NCI-H1436 (cell line): ENCODE measurements at regions not wholly inside any gene's neighbourhood (a gene's known extent, or its start where the extent isn't known, plus 50 kb on each side); places are given as distances from the start of the nearest gene placed in this dataset.
"Not testable (repeated sequence)": the region's sequence is repeated elsewhere in the genome, so short reads cannot be mapped to it uniquely, and the experiment has no call there.

Experiments
- DNase-seq: peaks from one replicate; lab custom pipeline; 2025; lab: John Stamatoyannopoulos, UW

DNA sequence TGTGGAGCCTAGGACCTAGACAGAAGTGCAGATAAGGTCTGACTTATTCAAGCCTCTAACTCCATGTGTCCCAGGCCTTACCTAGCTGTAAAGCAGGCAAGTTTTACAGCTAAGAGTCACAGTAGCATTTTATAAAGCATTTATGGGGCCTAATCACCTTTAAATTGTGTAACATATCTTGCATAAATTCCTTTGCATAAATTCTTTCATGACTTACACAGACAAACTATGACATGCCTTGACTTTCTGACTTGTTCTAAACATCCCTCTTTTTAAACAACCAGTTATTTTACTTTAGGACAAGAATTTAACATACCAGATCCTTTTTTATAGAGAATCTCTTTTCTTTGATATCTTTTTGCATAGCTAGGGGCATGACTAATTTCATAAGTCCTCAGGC, 1257.8 kb upstream of the NRXN1 start:
- DNase-seq, result no peak

DNA sequence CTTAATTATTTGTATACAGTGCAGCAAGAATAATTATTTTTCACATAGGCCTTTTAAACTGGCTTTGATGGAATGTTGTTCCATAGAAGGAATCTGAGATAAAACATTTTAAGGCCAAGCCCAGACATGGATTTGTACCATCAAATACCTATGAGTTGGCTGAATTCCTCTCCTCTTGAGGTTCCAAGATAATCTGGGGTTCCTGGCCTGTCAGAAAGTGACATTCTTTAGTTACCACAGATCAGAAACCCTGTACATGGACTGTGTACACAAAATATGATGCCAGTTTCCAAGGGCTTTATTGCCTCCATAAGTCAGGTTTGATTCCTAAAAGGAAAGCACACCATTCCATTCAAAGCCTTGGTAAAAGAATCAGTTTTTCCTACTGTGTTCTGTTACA, 1256.7 kb upstream of the NRXN1 start:
- DNase-seq, result no peak

DNA sequence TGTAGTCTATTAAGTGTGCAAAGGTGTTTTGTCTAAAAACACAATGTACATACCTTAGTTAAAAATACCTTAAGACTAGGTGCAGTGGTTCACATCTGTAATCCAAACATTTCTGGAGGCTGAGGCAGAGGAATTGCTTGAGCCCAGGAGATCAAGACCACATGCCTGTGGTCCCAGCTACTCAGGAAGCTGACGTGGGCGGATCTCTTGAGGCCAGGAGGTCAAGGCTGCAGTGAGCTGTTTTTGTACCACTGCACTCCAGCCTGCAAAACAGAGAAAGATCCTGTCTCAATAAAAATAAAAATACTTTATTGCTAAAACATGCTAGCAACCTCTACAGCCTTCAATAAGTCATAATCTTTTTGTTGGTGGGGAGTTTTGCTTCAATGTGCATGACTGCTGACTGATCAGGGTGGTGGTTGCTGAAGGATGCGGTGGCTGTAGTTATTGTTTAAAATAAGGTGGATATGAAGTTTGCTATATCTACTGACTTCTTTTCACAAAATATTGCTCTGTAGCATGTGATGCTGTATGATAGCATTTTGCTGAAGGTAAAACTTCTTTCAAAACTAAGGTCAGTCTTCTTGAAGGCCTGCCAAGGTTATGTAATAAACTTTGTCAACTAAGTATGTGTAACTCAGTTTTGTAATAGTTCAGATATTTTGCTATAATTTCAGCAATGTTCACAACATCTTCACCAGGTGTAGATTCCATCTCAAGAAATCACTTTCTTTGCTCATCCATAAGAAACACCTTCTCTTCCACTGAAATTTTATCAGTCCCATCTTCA, 1238.0 kb upstream of the NRXN1 start:
- no peak for DNase-seq

DNA sequence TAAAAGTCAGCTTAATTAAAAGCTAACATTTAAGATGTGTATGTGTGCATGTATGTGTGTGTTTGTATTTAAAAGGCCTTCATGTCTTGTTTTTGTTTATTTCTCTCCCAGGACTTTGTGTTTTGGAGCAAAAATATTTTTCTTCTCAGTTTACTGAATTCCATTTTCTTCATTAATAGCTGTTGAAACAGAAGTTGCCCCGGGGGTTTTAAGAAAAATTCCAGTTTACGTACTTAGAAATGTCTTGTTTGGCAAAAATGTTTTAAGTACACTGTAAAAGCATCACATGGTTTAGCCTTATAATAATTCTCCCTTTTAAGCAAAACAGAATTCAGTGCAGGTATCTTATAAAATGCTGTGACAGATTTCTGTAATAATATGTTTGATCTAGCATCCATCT, 1233.0 kb upstream of the NRXN1 start:
- no peak for DNase-seq

DNA sequence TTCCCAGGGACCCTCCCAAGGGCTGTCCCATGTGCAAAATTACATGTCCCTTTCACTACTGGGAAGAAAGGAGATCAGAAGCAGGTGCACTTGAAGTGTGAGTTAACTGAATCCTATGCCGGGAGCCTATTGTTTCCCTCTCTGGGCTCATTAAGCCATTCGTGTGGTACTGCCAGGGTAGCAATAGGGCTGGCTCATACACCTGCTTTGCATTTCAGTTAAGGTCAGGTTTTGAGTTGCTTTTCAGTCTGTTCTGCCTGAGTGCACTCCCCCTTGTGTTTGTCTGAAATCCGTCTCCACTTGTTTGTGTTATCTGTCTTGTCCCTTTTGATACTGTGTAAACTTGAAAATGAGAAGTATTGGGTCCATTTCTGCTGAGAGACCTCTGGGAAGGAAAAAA, 1232.6 kb upstream of the NRXN1 start:
- DNase-seq, result peak; percentile 67

DNA sequence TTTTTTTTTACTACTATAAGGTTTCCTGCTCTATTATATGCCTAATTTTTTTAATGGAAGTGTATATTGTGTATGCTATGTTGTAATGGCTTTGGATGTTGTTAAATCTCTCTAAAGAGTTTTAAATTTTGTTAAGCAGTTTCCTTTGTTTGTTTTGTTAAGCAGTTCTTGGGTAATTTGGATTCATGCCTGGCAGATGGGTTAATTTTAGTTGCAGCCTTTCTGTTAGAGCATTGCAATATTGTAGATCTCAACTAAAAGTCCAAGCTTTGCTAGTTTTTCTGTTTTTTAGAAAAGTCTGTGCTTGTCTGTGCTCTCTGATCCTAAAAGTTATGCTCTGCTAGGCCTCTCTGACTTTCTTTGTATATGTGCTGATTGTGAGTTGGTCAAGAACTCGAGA, 1229.0 kb upstream of the NRXN1 start:
- peak; percentile 47 for DNase-seq

DNA sequence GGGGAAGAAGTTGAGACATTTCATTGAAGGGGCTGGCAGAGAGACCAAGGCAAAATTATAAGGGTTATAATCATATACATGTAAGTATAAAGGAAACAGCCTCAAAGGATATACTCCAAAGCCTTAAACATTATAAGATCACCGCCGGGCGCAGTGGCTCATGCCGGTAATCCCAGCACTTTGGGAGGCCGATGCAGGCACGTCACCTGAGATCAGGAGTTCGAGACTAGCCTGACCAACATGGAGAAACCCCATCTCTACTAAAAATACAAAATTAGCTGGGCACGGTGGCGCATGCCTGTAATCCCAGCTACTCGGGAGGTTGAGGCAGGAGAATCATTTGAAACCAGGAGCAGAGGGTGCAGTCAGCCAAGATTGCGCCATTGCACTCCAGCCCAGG, 1227.0 kb upstream of the NRXN1 start:
- not testable (repeated sequence) for DNase-seq

DNA sequence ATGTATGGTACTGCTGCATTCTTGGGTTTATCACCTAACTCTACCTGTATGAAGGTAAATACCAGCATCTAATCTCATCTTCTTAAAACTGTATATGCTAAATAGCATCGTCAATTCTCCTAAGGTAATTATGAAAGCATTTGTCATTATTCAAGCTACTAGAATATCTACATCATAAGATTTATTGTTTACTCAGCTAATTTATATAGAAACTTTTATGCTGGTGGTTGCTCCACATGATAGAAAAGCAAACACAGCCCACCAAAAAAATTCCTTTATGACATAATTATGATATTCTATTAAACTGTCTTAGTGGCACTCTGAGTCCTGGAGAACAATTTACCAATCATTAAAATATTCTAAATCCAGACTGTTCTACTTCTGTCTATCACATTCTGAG, 1226.1 kb upstream of the NRXN1 start:
- DNase-seq, result no peak

DNA sequence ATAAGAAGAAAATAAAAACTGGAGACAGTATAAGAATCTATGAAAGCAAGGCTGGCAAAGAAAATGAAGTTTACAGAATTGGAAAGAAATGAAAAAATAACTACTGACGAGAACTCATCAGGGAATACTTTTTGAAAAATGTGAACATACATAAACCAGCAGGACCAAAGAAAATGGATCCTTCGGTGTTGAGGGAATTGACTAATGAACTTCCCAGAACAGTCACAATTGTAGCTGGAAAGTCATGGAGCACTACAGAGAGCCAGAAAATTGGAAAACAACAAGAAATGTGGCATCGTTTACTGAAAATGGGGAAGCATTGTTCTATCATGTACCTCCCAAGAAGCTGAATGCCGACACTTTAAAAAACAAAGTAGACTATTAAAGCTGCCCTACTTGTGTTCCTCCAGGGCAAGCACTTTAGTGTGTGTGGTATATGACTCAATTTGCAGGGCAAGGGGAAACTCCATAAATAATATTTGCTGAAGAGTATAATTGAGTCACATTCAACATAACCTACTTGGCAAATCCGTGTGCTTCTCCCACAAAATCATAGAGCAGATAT, 1221.6 kb upstream of the NRXN1 start:
- DNase-seq, result no peak

DNA sequence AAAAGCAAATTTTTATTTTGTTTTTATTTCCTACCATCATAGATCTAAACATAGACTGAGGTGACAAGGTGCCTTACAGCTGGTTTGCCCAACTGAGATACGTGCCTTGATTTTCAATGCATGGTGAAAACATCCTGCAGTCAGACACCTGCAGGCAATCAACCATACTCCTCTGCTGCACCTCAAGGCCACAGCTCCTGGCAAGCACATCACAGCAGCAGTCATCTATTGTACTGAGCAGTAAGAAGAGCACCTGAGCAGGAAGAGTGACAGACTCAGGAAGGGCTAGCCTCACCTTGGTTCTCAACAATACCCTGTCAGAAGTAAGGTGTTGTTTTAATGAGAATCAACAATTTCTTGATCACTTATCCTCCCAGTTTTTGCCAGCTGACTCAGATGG, 1206.8 kb upstream of the NRXN1 start:
- no peak for DNase-seq

DNA sequence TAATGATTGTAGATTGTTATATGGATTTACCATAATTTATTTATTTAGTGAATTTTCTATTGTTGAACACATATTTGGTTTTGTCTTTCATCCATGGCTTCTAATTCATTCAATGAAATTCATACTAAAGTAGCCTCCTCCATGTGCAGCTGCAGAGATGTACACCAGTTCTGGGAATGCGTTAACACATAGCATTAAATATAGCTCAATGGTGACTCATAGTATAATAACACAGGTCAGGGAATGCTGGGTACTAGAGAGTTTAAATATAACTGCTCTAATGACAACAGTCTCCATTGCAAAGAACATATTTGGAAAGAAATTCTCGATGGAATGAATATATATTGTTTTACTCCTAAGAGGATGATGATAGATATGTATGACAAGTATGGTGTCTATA, 1190.2 kb upstream of the NRXN1 start:
- DNase-seq, result no peak

DNA sequence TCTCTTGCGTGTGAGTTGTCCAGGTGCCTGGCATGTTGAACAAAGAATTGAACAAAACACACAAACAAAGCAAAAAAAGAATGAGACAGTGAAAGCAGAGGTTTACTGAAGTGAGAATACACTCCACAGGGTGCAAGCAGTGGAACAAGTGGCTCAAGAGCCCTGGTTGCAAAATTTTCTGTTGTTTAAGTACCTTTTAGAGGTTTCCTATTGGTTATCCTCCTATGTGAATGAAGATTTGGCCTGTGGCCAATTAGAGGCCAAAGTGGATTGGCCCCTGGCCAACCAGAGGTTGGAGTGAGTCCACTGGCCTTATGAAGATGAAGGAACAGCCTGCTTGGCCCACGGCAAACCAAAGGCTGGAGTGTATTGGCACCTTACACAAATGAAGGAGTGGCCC, 1188.5 kb upstream of the NRXN1 start:
- no peak for DNase-seq

DNA sequence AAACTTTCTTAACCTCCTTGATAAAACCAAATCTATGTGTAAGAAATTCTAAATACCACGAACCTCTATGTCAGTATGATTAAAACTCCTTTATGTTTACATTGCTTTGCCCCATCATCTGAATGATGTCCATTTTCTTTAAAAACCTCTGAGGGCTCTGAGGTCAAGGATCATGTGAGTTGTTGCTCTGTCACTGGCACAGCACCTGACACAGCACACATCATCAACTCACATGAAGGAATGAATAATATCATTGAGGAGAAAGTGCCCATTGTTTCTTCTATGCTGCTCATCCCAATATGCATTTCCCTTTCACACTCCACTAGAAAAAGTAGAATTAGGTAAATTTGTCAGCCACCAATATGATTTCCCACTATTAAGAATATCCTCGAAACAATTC, 1178.7 kb upstream of the NRXN1 start:
- DNase-seq, result no peak

DNA sequence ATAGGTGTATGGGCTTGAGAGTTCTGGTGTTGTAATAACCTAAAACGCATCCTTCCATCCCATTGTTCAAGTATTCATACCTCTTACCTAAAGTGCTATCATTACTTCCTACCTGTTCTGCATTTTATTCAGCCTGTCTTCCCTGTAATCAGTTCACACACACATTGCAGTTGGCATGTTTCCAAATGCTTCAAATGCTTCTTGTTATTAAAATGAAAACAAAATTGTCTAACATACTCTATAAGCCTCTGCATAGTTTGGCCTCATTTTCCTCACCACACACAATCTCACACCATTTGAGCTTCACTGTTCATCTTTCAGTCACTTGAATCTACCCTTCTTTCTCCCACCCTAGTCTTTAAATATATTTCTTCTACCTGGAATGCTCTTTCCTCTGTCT, 1178.2 kb upstream of the NRXN1 start:
- DNase-seq, result no peak

DNA sequence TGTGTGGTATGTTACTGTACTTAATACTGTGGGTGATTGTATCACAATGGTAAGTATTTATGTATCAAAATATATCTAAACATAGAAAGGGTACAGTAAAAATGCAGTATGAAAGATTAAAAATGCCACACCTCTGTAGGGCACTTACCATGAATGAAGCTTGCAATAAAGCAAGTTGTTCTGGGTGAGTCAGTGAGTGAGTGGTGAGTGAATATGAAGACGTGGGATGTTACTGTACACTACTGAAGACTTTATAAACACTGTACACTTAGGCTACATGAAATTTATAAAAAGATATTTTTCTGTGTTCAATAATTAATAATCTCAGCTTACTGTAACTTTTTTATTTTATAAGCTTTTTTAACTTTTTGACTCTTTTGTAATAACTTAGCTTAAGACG, 1162.4 kb upstream of the NRXN1 start:
- no peak for DNase-seq

DNA sequence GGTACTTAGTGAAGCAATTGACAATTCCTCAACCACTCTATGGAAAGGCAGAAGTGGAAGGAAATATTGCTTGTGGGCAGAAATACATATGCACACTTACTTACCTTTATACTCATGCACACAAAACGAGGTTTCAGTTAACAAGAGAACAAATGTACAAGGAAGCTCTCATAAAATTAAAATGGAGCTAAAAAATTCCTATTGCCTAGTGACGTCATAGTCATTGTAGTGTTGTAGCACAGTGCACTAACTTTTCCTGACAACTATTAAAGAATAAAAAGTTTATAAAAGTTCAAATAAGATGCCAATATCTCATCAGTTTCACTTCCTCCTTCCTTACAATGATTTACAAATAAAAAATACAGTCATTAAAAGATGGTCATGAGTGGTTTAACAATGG, 1161.9 kb upstream of the NRXN1 start:
- no peak for DNase-seq

DNA sequence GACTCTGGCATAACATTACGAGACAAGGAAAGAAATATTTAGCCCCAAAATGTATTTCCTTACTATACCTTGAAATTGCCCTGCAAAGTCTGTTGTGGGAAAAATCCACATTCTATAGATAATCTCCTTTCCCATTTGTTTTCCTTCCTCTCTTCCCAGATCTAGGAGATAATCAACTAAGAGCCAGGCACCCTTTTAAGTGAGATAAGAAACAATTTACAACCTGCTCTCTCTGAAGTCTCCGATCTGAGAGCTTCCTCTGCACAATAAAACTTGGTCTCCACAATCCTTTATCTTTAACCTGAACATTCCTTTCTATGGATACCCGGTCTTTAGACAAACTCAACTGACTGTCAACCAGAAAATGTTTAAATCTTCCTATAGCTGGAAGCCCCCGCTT, 1160.7 kb upstream of the NRXN1 start:
- DNase-seq, result no peak

DNA sequence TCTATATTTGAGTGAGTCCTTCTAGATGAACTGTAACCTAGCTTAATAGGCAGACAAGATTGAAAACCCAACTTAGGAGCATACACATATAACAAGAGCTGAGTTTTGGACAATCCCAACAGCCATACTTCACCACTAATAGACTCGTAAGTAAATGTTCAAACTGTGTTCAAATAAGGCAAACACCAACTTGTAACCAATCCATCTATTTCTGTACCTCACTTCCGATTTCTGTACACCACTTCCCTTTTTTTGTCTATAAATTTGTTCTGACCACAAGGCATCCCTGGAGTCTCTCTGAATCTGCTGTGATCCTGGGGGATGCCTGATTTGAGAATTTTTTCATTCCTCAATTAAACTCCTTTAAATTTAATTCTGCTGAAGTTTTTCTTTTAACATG, 1149.1 kb upstream of the NRXN1 start:
- no peak for DNase-seq

DNA sequence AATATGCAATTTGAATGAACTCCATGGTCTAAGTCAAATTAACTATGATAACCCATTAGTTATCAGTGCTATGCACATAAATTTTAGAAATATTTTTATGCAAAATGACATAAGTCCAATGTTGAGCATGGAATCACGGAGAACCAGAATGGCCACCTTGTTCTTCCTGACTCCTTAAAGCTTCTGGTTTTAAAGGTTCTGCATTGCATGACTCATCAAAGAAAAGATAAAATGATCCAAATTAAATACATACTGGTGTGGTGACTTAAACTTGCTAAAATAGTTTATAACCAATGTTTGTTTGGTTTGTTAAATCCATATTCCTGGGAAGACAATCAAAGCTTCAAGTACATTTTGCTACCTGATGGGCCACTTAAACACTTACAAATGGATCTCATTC, 1146.9 kb upstream of the NRXN1 start:
- DNase-seq, result no peak

DNA sequence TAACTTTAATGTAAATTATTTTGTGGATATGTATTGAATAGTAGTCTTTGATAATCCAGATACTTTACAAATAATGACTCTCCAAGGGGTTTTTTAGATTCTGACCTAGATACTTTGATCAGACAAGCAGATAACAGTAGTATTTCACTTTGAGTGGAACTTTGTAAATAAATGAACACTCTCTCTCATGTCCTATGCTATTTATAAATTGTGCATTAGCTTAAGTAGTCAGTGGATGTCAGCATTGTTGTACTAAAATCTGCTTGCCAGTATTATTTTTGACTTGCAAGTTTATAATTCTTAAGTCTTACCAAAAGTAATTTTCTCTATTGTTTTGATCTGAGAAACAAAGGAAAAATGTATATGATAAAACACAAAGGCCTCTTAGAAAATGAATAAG, 1113.1 kb upstream of the NRXN1 start:
- DNase-seq, result no peak

DNA sequence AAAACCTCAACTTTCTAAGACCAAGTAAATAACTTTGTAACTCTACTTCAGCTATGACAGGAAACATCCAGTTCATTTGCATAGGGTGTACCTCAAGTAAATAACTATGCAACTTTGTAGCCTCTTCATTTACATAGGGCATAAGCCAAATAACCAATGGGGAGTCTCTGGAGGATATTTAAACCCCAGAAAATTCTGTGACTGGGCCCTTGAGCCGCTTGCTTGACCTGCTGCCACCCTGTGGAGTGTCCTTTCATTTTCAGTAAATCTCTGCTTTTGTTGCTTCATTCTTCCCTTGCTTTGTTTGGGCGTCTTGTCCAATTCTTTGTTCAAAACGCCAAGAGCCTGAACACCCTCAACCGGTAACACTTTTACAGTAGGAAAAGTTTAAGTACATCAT, 1112.7 kb upstream of the NRXN1 start:
- DNase-seq, result no peak

DNA sequence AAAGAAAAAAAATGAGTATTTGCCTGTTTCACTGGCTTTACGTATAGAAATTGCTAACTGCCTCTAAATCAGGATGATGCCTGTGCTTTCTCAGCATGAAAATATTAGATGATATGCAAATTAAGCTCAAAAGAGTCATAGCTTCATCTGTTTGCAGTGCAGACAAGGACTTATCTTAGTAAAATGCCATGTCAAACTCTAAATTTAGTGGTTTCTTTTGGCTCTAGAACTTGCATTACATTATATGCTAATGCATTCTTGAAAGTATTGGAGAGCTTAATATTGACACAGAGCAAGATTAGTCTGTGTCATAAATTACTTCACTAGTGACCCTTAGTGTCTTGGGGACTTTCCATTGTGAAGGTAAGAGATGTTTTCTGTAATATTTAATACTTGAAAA, 1109.1 kb upstream of the NRXN1 start:
- no peak for DNase-seq

DNA sequence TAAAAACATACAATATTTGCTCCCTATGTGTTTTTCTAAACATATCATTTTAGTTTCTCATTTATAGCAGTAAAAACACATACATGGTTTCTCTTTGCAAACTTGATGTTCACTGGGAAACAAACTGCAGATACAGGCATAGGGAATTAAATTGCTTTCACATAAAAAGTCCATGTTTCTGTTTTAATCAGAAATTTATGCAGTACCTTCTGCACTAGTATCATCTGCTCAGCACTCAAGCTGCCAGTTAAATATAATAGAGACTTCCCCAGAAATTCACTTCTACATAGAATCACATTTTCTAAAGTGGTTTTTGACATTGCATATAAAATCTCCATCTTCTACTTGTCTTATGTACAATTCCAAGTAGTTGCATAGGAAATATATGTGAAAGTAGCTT, 1107.3 kb upstream of the NRXN1 start:
- no peak for DNase-seq

DNA sequence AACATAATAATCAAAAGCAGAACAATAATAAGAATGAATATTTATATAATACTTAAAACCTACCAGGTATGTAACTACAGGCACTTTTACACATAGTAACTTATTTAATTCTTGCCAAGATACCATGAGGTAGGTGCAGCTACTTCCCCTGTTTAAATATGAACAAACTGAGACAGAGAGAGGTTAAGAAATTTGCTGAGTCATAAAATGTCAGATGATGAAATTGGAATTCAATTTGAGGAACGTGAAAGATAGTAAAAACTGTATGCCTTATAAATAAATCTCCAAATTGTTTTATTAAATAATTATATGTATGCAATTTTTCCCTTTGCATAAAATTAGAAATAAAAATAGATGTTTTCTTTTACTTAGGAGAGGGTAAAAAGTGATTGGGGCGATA, 1103.3 kb upstream of the NRXN1 start:
- DNase-seq, result no peak
